ENCODE measurements at regions not wholly inside any gene's neighbourhood (a gene's known extent, or its start where the extent isn't known, plus 50 kb on each side); places are given as distances from the start of the nearest gene placed in this dataset.
"Not testable (repeated sequence)": the region's sequence is repeated elsewhere in the genome, so short reads cannot be mapped to it uniquely, and the experiment has no call there.

GRCh38 chr7:104074529-104074928 is 85.1 kb upstream of the RELN start:
- no peaks in the 10 kb centered on the region for H3K4me1 ChIP-seq
- DNase-seq: no peak
- no peak overlapping the region for H3K27ac ChIP-seq
- H3K9me3 ChIP-seq: no peaks in the 10 kb centered on the region
- TF ChIP-seq CTCF (IDR thresholded peaks at IDR 0.05): no peak
- no peak for TF ChIP-seq POLR2A (IDR thresholded peaks at IDR 0.05)
- intact Hi-C loops (cut with DNase I; ENCODE audit: low total_unique reads): no loop called here
- WGBS, 2 donors: 69 to 76% methylated on average over 1 of the region's 1 CpG
- no peaks in the 10 kb centered on the region for H3K36me3 ChIP-seq (ENCODE audit: low read depth, missing control alignments)
- no peaks in the 10 kb centered on the region for H3K27me3 ChIP-seq
- H3K4me3 ChIP-seq: no peak overlapping the region

- intact Hi-C loops (cut with DNase I; ENCODE audit: low total_unique reads): not testable (repeated sequence)
These were observed 82.2 kb upstream of the RELN start for GRCh38 chr7:104071641-104072040.

GRCh38 chr7:104065491-104065890 is 76.0 kb upstream of the RELN start:
- Histone ChIP-seq H3K4me3 (no peak overlapping the region), H3K36me3 (ENCODE audit: low read depth, missing control alignments) (no peaks in the 10 kb centered on the region), H3K9me3 (no peaks in the 10 kb centered on the region), H3K4me1 (no peaks in the 10 kb centered on the region), H3K27me3 (no peaks in the 10 kb centered on the region), H3K27ac (no peak overlapping the region)
- TF ChIP-seq POLR2A (IDR thresholded peaks at IDR 0.05): no peak
- TF ChIP-seq CTCF (IDR thresholded peaks at IDR 0.05): no peak
- intact Hi-C loops (cut with DNase I; ENCODE audit: low total_unique reads): no loop called here
- no peak for DNase-seq

More at GRCh38 chr7:104071641-104072040, 82.2 kb upstream of the RELN start:
- H3K27me3 ChIP-seq; H3K36me3 ChIP-seq (ENCODE audit: low read depth, missing control alignments); H3K9me3 ChIP-seq; H3K4me1 ChIP-seq; H3K27ac ChIP-seq; DNase-seq: not testable (repeated sequence)
- H3K4me3 ChIP-seq: peak overlapping the region in 1 of 2 donors; percentile 43
- WGBS, 2 donors: 80 to 90% methylated on average over 4 to 21 of the region's 25 CpGs

GRCh38 chr7:104064969-104065387 is 75.5 kb upstream of the RELN start:
- Histone ChIP-seq H3K27me3 (no peaks in the 10 kb centered on the region), H3K4me3 (no peak overlapping the region), H3K36me3 (ENCODE audit: low read depth, missing control alignments) (no peaks in the 10 kb centered on the region), H3K9me3 (no peaks in the 10 kb centered on the region), H3K27ac (no peak overlapping the region), H3K4me1 (no peaks in the 10 kb centered on the region)
- TF ChIP-seq POLR2A (IDR thresholded peaks at IDR 0.05) (no peak), CTCF (IDR thresholded peaks at IDR 0.05) (no peak)
- WGBS, 2 donors: 84% methylated on average over 1 of the region's 1 CpG
- intact Hi-C loops (cut with DNase I; ENCODE audit: low total_unique reads): no loop called here
- no peak for DNase-seq

- H3K9me3 ChIP-seq; H3K4me3 ChIP-seq; H3K4me1 ChIP-seq; H3K27me3 ChIP-seq; H3K36me3 ChIP-seq (ENCODE audit: low read depth, missing control alignments); H3K27ac ChIP-seq; intact Hi-C loops (cut with DNase I; ENCODE audit: low total_unique reads); DNase-seq: not testable (repeated sequence)
- 94% methylated on average over 2 of the region's 2 CpGs for WGBS, 2 donors
These were observed 74.3 kb upstream of the RELN start for GRCh38 chr7:104063797-104064196.

- Histone ChIP-seq H3K27ac (no peak overlapping the region), H3K4me1 (no peaks in the 10 kb centered on the region), H3K9me3 (no peaks in the 10 kb centered on the region), H3K4me3 (no peak overlapping the region), H3K27me3 (no peaks in the 10 kb centered on the region), H3K36me3 (ENCODE audit: low read depth, missing control alignments) (no peaks in the 10 kb centered on the region)
- intact Hi-C loops (cut with DNase I; ENCODE audit: low total_unique reads): no loop called here
- TF ChIP-seq POLR2A (IDR thresholded peaks at IDR 0.05): no peak
- no peak for DNase-seq
These were observed 72.2 kb upstream of the RELN start for GRCh38 chr7:104061652-104062051.

- H3K4me3 ChIP-seq; intact Hi-C loops (cut with DNase I; ENCODE audit: low total_unique reads): not testable (repeated sequence)
These were observed 70.4 kb upstream of the RELN start for GRCh38 chr7:104059837-104060236.

More at GRCh38 chr7:104059837-104060236, 70.4 kb upstream of the RELN start:
- not testable (repeated sequence) for H3K4me1 ChIP-seq; H3K36me3 ChIP-seq (ENCODE audit: low read depth, missing control alignments); DNase-seq; H3K27ac ChIP-seq; H3K27me3 ChIP-seq; H3K9me3 ChIP-seq
- 89 to 91% methylated on average over 8 of the region's 8 CpGs for WGBS, 2 donors
